HG03469 (cell line): ENCODE measurements at regions not wholly inside any gene's neighbourhood (a gene's known extent, or its start where the extent isn't known, plus 50 kb on each side); places are given as distances from the start of the nearest gene placed in this dataset.
"Not testable (repeated sequence)": the region's sequence is repeated elsewhere in the genome, so short reads cannot be mapped to it uniquely, and the experiment has no call there.

Experiments
- ATAC-seq: cut with Tn5 transposase; IDR thresholded peaks from one replicate; pipeline ENCODE4 v1.9.1; 2021; ENCODE audit warnings: mild to moderate bottlenecking, moderate library complexity, moderate number of reproducible peaks; ENCODE audit not compliant: unreplicated experiment

- ATAC-seq: no peak
Measured at GRCh38 chr5:116747881-116748280, 173.3 kb upstream of the SEMA6A start.

GRCh38 chr5:116746668-116747067 lies 172.0 kb upstream of the SEMA6A start:
- ATAC-seq: no peak

- no peak for ATAC-seq
Measured at GRCh38 chr5:116740771-116741170, 166.1 kb upstream of the SEMA6A start.

- no peak for ATAC-seq
Measured at GRCh38 chr5:116739571-116739970, 164.9 kb upstream of the SEMA6A start.

- no peak for ATAC-seq
Measured at GRCh38 chr5:116738615-116739261, 164.1 kb upstream of the SEMA6A start.

- no peak for ATAC-seq
Measured at GRCh38 chr5:116738239-116738614, 163.6 kb upstream of the SEMA6A start.

- ATAC-seq: no peak
Measured at GRCh38 chr5:116736671-116737070, 162.0 kb upstream of the SEMA6A start.

GRCh38 chr5:116733991-116734975 lies 159.7 kb upstream of the SEMA6A start:
- no peak for ATAC-seq

GRCh38 chr5:116732591-116732990 lies 158.0 kb upstream of the SEMA6A start:
- no peak for ATAC-seq

GRCh38 chr5:116731432-116731831 lies 156.8 kb upstream of the SEMA6A start:
- no peak for ATAC-seq

- ATAC-seq: no peak
Measured at GRCh38 chr5:116730706-116731105, 156.1 kb upstream of the SEMA6A start.

- no peak for ATAC-seq
Measured at GRCh38 chr5:116730185-116730584, 155.6 kb upstream of the SEMA6A start.

- ATAC-seq: no peak
Measured at GRCh38 chr5:116727248-116727647, 152.6 kb upstream of the SEMA6A start.

GRCh38 chr5:116726180-116726579 lies 151.6 kb upstream of the SEMA6A start:
- not testable (repeated sequence) for ATAC-seq

GRCh38 chr5:116724971-116725370 lies 150.3 kb upstream of the SEMA6A start:
- no peak for ATAC-seq

GRCh38 chr5:116722651-116723050 lies 148.0 kb upstream of the SEMA6A start:
- no peak for ATAC-seq

- no peak for ATAC-seq
Measured at GRCh38 chr5:116719106-116719505, 144.5 kb upstream of the SEMA6A start.

GRCh38 chr5:116718317-116718716 lies 143.7 kb upstream of the SEMA6A start:
- ATAC-seq: no peak

GRCh38 chr5:116709082-116709481 lies 134.5 kb upstream of the SEMA6A start:
- ATAC-seq: peak; percentile 45

- ATAC-seq: not testable (repeated sequence)
Measured at GRCh38 chr5:116705121-116705519, 130.5 kb upstream of the SEMA6A start.

GRCh38 chr5:116703941-116704340 lies 129.3 kb upstream of the SEMA6A start:
- no peak for ATAC-seq

GRCh38 chr5:116703328-116703727 lies 128.7 kb upstream of the SEMA6A start:
- ATAC-seq: no peak
